HT-29 (cell line): ENCODE measurements at regions not wholly inside any gene's neighbourhood (a gene's known extent, or its start where the extent isn't known, plus 50 kb on each side); places are given as distances from the start of the nearest gene placed in this dataset.

Experiments used
- DNase-seq: peaks from one replicate; pipeline ENCODE4 v3.0.0-alpha.2; 2015; ENCODE audit warnings: low spot score

GRCh38 chr7:125568799-125569198 lies 639.2 kb upstream of the POT1 start:
- no peak for DNase-seq

DNA sequence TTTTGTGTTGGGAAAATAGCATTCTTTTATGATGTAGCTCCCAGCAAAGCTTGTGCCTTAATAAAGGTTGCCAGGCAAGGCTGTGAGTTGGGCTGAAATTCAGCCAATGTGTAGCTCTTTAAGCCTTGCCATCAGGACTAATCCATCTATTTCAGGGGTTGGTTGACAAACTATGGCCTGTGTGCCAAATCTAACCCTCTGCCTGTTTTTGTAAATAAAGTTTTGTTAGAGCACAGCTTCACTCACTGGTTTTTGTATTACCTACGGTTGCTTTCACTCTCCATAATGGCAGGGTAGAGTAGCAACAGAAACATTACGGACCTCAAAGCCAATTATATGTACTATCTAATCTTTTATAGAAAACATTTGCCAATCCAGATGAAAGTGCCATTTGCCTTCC lies 638.1 kb upstream of the POT1 start:
- DNase-seq = no peak

DNA sequence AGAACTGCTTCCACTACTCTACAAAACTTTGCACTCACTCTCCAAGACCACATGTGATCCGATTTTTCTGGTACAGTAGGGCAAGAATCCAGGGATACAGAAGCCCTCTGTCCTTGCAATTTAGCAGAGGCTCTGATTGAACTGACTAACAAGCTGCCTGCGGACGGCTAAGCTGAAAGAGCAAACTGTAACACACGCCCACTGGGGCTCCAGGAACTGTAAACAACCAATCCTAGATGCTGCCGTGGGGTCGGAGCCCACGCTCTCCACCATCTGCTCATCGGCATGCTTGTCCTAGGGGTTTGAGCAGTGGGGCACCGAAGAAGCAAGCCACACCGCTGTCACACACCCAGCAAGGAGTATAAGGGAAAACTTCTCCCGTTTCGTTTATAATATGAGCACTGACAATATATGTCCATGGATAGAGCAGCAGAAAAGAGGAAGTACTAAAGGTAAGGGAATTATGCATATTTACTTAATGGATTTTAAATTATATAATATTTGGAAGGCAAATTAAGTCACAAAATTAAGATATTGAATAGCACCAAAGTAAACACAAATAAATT lies 634.4 kb upstream of the POT1 start:
- no peak for DNase-seq

DNA sequence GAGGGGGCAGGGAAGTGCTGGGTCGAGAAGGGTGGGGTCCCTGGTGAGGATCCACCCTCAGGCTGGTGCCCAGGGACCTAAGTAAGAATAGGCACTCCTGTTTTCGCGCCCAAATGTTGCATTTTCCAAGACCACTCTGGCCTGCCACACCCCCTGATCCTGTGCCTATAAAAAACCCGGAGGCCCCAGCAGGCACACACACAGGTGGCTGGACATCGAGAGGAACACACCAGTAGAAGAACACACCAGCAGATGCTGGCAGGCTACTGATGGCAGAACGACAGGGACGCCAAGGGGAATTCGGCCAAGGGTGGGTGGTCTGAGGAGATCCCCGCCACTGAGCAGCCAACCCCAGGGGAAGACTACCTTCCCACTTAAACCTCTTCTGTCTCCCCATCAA lies 633.9 kb upstream of the POT1 start:
- DNase-seq = no peak

DNA sequence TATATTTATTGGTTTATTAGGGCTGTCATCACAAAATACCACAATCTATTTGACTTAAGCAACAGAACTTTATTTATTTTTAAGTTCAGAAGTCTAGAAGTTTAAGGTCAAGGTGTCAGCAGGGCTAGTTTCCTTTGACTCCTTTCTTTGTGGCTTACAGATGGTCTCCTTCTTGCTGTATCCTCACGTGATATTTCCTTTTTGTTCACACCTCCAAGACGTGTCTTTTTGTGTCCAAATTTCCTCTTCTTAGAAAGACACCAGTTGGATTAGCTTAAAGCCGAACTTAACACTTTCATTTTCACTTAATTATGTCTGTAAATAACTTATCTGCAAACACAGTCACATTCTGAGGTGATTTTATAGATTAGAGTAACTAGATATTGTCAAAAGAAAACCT lies 631.4 kb upstream of the POT1 start:
- DNase-seq = no peak

DNA sequence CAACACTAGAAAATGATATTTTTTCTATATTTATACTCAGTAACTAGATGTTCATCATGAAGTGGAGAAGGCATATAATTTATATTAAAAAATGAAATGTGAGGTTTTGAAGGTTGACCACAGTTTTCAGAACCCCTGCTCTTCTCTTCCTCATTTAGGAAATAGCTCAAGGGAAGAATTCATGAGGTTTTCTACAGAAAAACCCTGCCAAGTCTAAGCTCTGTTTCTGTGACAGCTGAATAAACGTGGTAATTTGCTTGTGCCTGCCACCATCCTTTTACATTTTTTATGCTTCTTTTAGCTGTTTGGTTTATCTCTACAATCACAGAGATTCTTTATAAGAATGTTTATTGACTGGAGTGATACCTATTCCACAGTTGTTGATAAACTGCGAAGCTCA lies 630.3 kb upstream of the POT1 start:
- no peak for DNase-seq

DNA sequence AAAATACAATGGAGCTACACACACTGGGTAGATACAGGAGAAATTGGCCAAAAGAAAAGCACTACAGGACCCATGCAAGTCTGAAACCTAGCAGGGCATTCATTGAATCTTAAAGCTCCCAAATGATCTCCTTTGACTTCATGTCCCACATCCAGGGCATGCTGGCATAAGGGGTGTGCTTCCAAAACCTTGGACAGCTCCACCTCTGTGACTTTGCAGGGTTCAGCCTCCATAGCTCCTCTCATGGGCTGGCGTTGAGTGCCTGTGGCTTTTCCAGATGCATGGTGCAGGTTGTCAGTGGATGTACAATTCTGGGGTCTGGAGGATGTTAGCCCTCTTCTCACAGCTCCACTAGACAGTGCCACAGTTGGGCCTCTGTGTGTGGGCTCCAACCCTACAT lies 626.3 kb upstream of the POT1 start:
- DNase-seq = no peak

GRCh38 chr7:125551008-125551407 lies 621.4 kb upstream of the POT1 start:
- no peak for DNase-seq

GRCh38 chr7:125547505-125547904 lies 617.9 kb upstream of the POT1 start:
- no peak for DNase-seq

- DNase-seq = no peak
Observed at GRCh38 chr7:125530553-125530952, 600.9 kb upstream of the POT1 start.

GRCh38 chr7:125529249-125529648 lies 599.6 kb upstream of the POT1 start:
- DNase-seq = no peak

DNA sequence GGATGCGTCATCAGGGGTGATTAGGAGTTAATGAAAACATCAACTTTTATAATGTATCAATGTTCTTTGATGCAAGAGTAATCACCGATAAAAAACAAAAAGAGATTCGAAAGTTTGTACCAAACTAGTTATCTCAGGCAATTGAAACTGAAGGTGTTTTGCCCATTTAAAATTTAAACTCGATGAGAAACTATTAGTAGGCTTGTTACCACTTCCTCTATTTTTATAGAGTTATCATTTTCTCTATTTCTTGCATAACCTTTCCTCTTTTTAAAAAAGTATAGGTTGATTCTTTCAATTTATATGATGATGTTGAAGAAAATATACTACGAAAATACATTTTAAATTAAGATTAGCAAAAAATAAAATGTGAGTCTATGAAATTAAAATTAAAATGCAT lies 597.3 kb upstream of the POT1 start:
- no peak for DNase-seq

DNA sequence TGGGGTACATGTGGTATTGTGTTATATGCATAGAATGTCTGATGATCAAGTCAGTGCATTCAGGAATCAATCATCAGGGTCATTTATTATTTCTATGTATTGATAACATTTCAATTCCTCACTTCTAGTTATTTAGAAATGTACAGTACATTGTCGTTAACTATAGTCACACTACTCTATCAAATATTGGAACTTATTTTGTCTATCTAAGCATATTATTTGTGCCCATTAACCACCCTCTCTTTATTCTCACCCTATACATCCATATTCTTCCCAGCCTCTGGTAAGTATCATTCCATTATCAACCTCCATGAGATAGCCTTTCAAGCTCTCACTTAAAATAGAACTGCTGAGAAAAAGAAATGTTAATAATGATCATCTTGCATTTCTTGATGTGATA lies 596.5 kb upstream of the POT1 start:
- no peak for DNase-seq

DNA sequence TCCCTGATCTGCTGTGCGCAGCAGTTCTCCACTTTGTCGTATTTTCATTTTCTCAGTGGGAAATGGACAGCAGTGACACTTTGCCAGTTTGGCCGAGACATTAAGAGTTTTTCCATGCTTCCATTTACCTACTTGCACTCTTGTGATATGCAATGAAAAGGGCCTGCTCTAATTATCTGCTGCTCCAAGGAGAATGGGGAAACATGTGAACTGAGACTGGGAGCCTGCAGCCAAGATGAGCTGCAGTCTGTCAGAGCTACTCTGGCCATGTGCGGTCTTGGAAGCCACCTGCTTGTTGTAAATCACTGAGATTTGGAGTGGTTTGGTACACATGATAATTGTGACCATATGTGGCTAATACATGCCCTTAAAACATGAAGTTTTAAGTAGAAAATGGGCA lies 586.6 kb upstream of the POT1 start:
- no peak for DNase-seq

DNA sequence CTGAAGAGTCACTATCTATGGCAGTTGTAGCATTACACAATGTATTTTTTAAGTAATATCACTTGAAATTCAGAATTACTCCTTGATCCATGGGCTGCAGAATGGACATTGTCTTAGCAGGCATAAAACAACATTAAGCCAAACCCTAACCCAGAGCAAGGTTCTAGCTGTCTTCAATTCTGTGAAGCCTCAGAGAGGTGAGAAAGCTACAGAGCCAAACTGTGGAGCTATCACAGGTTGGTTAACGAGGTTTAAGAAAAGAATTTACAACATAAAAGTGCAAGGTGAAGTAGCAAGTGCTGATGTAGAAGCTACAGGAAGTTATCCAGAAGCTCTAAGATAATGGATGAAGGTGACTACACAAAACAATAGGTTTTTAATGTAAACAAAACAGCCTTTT lies 582.7 kb upstream of the POT1 start:
- DNase-seq = no peak

DNA sequence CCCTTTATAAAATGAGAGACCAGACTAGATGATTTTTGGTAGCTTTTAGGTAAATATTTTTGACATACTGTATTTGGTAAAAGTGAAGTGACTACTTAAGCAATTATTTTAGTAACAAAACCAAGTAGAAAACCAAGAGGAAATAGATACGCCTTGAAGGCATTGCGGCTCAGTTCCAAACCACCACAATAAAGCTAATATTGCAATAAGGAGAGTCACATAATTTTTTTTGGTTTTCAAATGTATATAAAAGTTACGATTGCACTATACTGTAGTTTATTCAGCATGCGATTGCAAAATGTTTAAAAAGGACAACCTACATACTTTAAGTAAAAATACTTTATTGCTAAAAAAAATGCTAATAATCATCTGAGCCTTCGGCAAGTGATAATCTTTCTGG lies 581.7 kb upstream of the POT1 start:
- no peak for DNase-seq

DNA sequence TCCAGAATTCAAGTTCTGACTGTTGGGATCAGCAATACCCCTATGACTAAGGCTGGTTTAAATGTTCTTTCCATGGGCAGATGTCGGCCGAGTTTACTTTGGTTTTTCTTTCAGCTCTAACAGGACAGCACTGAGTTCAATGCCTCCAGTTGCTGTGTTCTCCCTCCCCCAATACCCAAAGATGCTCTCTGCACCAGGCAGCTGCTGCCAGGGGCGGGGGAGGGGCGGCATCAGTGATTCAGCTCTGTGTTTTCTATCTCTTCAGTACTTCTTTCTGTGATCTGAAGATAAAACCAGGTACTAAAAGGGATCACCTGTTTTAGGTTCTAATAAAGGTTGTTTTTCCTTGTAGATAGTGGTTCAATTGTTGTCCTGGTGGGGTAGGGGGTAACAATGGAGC lies 576.7 kb upstream of the POT1 start:
- DNase-seq = no peak

GRCh38 chr7:125504848-125505247 lies 575.2 kb upstream of the POT1 start:
- DNase-seq = no peak

DNA sequence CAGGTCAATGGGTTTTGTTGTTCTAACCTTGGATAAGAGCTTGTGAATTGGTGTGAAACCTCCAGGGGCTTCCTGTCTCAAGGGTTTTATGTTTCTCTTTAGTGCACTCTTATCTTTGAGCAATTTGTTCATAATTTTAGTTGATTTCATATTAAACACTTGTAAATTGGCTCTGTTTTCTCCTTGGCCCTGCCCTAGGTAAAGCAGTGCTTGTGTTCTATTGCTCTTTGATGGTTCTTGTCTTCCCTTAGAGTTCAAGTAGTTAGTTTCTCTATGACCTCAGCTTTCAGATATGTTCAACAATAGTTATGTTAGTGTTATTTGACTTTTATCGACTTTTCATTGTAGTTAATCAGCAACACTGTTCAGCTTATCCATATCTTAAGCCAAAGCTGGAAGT lies 566.4 kb upstream of the POT1 start:
- DNase-seq = no peak

DNA sequence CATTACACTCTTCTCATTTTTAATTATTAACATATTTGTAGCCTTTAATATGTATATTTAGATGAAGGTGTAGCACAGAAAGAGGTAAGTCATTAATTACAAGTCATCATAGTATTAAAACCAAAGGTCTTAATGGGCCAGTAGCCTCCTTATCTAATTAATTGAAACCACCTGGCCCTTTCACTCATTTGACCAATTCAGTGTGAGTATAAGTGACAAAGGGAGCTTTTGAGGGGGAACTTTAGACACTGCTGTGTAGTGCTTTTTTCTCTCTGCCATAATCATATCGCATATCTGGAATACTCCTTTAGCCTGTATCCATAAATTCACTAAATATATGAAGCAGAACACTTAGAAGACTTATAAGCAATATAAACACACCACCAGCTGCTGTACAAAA lies 562.9 kb upstream of the POT1 start:
- DNase-seq = no peak

DNA sequence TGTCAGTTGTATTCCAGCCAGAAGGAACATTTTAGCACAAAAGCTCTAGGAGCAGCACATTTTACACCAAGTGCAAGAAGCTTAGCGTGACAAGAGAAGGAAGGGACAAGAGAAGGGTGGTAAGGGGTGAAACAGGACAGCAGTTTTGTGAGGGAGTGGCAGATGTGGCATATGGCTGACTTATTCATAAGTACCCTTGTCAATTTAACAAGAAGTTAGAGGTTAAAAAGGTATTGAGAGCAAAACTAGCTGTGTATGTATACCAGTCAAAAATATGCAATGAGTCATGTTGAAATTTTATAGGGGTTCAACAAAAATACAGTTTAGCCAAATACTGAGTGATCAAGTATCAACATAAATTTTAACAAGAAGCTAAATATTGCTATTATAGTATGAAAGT lies 561.5 kb upstream of the POT1 start:
- no peak for DNase-seq

DNA sequence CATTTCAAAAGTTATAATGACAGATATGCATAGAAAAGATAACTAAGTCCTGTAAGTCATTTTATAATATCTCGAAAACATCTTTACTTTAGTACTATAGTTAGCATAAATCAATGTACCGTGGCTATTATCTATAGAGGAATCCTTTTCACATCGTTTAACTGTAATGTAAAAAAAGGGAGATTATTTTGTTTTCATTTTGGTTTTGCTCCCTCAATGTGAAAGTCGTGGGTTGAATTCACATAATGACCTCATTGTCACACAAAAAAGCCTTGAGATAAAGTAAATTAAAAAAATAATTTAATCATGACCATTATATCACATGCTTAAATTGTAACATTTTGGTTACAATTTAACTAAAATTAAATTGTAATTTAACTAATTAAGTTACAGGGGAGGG lies 560.5 kb upstream of the POT1 start:
- no peak for DNase-seq

GRCh38 chr7:125485223-125485622 lies 555.6 kb upstream of the POT1 start:
- no peak for DNase-seq

DNA sequence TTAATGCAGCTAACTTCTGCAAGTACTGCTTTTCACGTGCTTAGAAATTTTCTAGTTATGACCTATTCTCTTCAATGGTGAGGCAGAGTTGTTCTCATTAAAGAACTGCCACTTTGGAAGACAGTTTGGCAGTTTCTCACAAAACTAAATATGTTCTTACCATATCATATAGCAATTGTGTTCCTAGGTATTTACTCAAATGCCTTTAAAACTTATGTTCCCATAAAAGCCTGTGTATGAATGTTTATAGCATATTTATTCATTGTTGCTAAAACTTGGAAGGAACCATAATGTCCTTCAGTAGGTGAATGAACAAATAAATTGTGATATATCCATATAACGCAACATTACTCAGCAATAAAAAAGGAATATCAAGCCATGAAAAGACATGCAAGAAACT lies 555.1 kb upstream of the POT1 start:
- DNase-seq = no peak

GRCh38 chr7:125481323-125481722 lies 551.7 kb upstream of the POT1 start:
- DNase-seq = no peak
